Lung (tissue), 11 donors: ENCODE measurements at regions not wholly inside any gene's neighbourhood (a gene's known extent, or its start where the extent isn't known, plus 50 kb on each side); places are given as distances from the start of the nearest gene placed in this dataset.

Source experiments
- ATAC-seq: fragments of 200-7000 bp; cut with Tn5 transposase; one replicate; pipeline ENCODE4 v1.9.1; 2020; ENCODE audit warnings: moderate number of reproducible peaks; ENCODE audit not compliant: insufficient read depth, low FRiP score
- DNase-seq, 3 donors: peaks; one replicate each; pipeline ENCODE4 v3.0.0-alpha.2; 2013 to 2017
- H3K27ac ChIP-seq, 2 donors: one replicate each; pipeline ENCODE4 v1.5.1; 2013; ENCODE audit warnings: mild to moderate bottlenecking in 2 of 2, moderate library complexity in 2 of 2, control low read depth in 1 of 2, inconsistent platforms in 1 of 2, low read depth in 1 of 2, low read length in 1 of 2
- H3K27me3 ChIP-seq, 3 donors: one replicate each; pipeline ENCODE4 v1.5.1; 2013; ENCODE audit warnings: low read length in 2 of 3; ENCODE audit not compliant: control insufficient read depth in 3 of 3, insufficient read depth in 3 of 3
- H3K36me3 ChIP-seq, 4 donors: one replicate each; pipeline ENCODE4 v1.5.1; 2013; ENCODE audit warnings: low read length in 4 of 4, mild to moderate bottlenecking in 1 of 4, moderate library complexity in 1 of 4; ENCODE audit not compliant: control insufficient read depth in 4 of 4, insufficient read depth in 4 of 4
- H3K4me1 ChIP-seq, 5 donors: one replicate each; pipeline ENCODE4 v1.5.1; 2013; ENCODE audit warnings: low read length in 5 of 5, mild to moderate bottlenecking in 2 of 5, moderate library complexity in 1 of 5; ENCODE audit not compliant: control insufficient read depth in 5 of 5, insufficient read depth in 5 of 5
- H3K4me3 ChIP-seq: one replicate; pipeline ENCODE4 v1.5.1; 2013; ENCODE audit warnings: mild to moderate bottlenecking, control low read depth, moderate library complexity
- H3K9ac ChIP-seq, 2 donors: one replicate each; pipeline ENCODE4 v1.5.1; 2013; ENCODE audit warnings: low read length in 2 of 2, control low read depth in 1 of 2; ENCODE audit not compliant: insufficient read depth in 1 of 2
- H3K9me3 ChIP-seq, 4 donors: one replicate each; pipeline ENCODE4 v1.5.1; 2013; ENCODE audit warnings: low read length in 3 of 4, mild to moderate bottlenecking in 1 of 4, moderate library complexity in 1 of 4; ENCODE audit not compliant: control insufficient read depth in 4 of 4, insufficient read depth in 3 of 4
- CTCF ChIP-seq: IDR thresholded peaks from 2 replicates; pipeline ENCODE4 v1.5.1; 2012; ENCODE audit warnings: mild to moderate bottlenecking; ENCODE audit errors: control extremely low read depth, extremely low read depth
- WGBS, 2 donors: extraction: QIAGEN DNeasy Blood & Tissue Kit; methylation state at CpG; one replicate each; pipeline ENCODE4 v1.1.7; 2013; 5-methylcytosine and 5-hydroxymethylcytosine counted together
- donor health status: control.
- donor health status: control.
- donor health status: Bipolar disorder and iron deficiency.
- donor health status: healthy.
- donor health status: DM: yes; HTN: yes; CAD: no.

- Histone ChIP-seq H3K4me3 (no peak overlapping the region), H3K27ac (no peak overlapping the region), H3K4me1 (peaks cover 0 to 15% (median 5%) of the 10 kb centered on the region in 5 donors), H3K27me3 (peaks cover 0 to 4% (median 4%) of the 10 kb centered on the region in 3 donors), H3K9me3 (no peaks in the 10 kb centered on the region), H3K9ac (no peak overlapping the region), H3K36me3 (no peaks in the 10 kb centered on the region)
- 76 to 85% methylated on average over 1 of the region's 1 CpG for WGBS, 2 donors
- TF ChIP-seq CTCF, result no peak
- ATAC-seq, result no peak
- no peak for DNase-seq
Observed at GRCh38 chr1:22203335-22203734, 60.4 kb upstream of the WNT4 start.

GRCh38 chr1:22204057-22204840 is 61.4 kb upstream of the WNT4 start:
- H3K36me3 ChIP-seq, result no peaks in the 10 kb centered on the region
- 81 to 84% methylated on average over 11 of the region's 11 CpGs for WGBS, 2 donors
- peaks cover 0 to 18% (median 5%) of the 10 kb centered on the region in 5 donors for H3K4me1 ChIP-seq
- DNase-seq (no peak), ATAC-seq (no peak)
- peaks cover 0 to 12% (median 8%) of the 10 kb centered on the region in 3 donors for H3K27me3 ChIP-seq
- no peak for TF ChIP-seq CTCF
- no peak overlapping the region for H3K4me3 ChIP-seq
- no peaks in the 10 kb centered on the region for H3K9me3 ChIP-seq
- H3K9ac ChIP-seq, result no peak overlapping the region
- H3K27ac ChIP-seq, result no peak overlapping the region

- H3K27ac ChIP-seq, result no peak overlapping the region
- ATAC-seq (no peak), DNase-seq (peak; percentile 39 to 57 (median 46))
- WGBS, 2 donors, result 39 to 66% methylated on average over 15 of the region's 15 CpGs
- TF ChIP-seq CTCF, result no peak
- H3K4me3 ChIP-seq, result no peak overlapping the region
- no peak overlapping the region for H3K9ac ChIP-seq
- H3K4me1 ChIP-seq, result peaks cover 0 to 18% (median 5%) of the 10 kb centered on the region in 5 donors
- no peaks in the 10 kb centered on the region for H3K36me3 ChIP-seq
- peaks cover 0 to 19% (median 18%) of the 10 kb centered on the region in 3 donors for H3K27me3 ChIP-seq
- no peaks in the 10 kb centered on the region for H3K9me3 ChIP-seq
Observed at GRCh38 chr1:22204989-22205913, 62.4 kb upstream of the WNT4 start.
